GM21381 (cell line): ENCODE measurements at regions not wholly inside any gene's neighbourhood (a gene's known extent, or its start where the extent isn't known, plus 50 kb on each side); places are given as distances from the start of the nearest gene placed in this dataset.

ENCODE experiments used
- ATAC-seq: cut with Tn5 transposase; IDR thresholded peaks from one replicate; pipeline ENCODE4 v1.9.1; 2021; ENCODE audit warnings: mild to moderate bottlenecking, moderate library complexity; ENCODE audit not compliant: unreplicated experiment

DNA sequence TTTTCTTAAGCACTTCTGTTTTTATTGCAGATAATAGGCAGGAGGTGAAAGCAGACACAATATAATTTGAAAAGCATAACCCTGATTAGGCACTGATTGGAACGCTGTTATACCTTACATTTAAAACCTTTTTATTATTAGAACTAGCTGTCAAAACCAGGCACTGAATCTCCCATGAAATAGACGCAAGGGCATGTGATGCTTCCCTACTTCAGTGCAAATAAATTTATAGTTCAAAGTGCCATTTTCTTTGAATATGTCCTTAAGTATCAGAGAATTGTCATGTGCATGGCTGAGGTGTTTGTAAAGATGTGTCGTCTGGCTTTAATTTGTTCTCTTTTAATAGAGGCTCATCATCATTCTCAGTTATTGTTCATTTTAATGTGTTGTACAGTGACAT lies 386.0 kb downstream of the NR2F2 start:
- no peak for ATAC-seq

DNA sequence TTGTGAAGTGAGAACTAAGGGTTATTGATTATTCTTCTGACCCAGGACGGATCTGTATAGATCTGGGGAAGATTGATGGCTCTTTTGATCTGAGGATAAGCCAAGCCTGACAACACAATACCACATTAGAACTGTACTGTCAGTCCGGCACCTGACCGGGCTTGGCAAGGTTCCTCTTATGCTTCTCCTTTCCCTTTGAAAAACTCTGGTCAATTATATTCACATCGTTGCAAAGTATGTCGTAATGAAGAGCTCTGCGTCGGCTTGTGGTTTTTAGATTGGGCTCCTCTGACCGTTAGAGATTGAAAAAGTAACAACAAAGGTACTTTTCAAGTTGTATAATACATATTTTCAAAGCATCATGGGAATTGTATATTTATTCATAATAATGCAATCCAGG lies 389.8 kb downstream of the NR2F2 start:
- ATAC-seq, result no peak

DNA sequence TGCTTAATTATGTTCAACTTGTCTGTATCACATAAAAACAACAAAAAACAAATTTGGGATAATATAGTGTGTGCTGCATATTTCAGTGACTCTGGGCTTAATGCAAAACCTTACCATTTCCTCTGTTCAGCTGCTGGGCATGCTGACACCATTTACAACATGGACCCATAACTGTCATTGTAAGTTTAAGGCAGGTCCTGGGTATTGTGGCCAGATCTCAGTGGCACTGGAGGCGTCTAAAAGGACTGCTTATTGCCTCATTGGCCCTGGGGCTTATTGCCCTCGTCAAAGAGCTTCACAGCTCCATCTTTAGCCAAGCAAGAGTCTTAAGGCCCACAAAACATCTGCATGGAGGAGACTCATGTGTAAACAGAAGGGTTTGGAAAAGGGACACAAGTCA lies 390.2 kb downstream of the NR2F2 start:
- ATAC-seq, result no peak

DNA sequence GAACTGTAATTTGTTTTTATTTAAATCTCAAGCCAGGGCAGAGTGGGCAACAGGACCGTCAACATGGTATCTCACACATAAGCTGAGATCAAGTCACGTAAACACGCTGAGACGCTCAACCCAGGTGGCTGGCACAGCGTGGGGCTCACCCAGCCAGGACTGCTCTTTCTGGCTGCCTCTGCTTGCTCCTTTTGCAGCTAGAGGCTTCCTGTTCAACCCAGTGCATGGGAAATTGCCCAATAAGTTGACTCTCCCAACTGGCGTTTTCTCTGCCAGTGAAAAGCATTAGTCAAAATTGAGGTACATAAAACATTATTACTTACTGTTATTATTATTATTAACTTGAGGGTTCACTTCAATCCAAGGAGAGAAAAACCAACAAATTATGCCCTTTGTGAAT lies 398.1 kb downstream of the NR2F2 start:
- ATAC-seq, result no peak

DNA sequence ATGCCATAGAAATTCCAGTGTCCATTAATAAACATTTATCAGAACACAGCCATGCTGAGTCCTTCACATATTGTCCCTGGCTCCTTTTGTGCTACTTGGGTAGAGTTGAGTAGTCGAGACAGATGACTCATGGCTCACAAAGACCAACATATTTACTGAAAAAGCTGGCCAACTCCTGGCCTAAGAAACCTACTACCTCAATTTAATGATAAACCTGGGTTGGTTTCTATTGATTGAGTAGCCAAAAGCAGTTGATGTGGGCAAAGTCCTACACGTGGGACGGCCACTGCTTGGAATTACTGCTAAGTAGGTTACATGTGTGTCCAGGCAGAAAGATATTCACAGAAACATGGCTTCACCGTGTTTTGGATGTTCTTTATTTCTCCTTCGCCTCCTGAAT lies 402.2 kb downstream of the NR2F2 start:
- no peak for ATAC-seq

DNA sequence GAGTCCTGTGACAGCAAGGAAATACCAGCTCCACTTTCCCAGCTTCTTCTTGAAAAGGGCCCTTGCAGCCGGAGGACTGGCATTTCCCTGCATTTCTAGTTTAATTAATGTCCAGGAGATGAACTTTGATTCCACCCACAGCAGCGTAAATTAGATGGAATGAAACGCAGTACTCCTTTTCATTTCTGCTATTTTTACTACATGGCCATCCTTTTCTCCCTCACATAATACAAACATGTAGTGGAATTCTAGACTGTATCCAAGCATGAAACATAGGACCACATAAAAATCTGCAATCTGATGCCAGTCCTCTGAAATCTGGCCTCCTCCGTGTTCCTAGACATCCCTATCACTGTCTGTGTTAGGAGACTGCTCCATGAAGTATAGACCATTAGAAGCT lies 403.2 kb downstream of the NR2F2 start:
- no peak for ATAC-seq

DNA sequence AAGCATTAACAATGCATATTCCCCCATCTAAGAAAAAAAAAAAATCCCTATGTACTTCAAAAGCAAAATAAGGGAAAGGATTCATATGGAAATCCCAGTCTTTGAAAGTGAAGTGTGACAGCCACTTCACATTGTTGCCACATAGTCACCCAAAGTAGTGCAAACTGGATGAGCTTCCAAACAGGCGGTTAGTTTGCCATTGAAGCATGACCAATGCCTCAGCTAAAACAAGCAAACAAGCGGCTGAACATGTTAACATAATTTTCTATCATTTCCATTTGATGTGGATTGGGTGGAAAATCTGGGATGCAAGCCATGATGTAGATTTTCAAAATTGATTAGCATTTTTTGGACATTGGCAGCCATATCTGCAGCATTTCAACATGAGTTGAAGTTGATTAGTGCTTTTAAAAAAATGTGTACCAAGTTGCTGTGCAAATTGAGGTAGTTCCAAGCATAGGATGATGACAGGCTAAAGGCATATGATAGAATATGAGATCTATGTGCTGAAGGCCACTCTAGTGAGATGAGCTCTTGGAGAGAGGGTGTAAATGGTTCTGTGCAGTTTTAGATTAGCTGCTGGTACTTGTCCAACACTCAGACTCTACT lies 405.2 kb downstream of the NR2F2 start:
- ATAC-seq, result no peak

DNA sequence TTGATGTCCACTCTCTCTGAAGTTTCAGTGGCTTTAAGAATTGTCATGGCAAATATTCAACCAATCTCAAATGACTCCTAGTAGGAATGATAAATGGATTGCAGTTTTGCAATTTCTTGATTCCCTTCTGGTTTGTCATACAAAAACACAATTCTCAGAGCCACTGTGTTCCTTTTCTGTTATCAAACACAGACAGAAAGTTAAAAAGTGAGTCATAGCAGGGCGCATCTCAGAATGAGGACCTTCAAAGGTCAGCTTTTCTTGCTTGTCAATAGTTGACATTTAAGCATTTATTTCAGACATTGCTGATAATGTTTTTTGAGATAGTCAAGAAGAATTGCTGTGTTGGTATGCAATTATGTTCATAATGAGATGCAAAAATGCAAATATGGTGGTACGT lies 405.9 kb downstream of the NR2F2 start:
- no peak for ATAC-seq

DNA sequence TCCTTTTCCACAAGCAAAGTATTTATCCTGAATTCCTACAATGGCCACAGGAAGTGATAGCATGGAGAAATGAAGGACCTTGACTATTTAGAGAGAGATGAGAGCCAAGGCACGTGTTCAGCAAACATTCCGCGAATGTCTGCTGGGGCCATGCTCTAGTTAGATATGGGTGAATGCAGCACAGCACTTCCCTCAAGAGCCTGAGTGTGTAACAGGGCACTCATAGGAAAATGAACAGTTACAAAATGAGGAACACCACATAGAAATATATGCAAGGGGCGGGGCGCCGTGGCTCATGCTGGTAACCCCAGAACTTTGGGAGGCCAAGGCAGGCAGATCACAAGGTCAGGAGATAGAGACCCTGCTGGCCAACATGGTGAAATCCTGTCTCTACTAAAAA lies 406.9 kb downstream of the NR2F2 start:
- no peak for ATAC-seq

DNA sequence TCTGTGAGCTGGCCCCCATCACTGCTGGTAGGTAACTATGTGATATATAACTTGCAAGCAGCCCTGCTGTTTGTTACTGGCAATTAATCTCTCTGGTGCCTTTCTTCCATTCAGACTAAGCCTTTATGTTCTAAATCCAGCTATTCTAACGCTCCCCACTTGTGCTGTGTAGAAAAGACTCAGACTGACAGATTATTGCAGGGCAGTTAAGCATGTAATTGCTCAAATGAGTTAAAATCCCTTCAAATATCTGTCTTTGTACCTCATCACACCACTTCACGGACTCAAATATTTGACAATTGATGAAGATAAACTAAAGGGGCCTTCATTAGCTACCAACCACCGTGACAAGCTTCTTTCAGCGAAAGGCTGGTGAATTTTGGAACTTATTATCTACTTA lies 416.2 kb downstream of the NR2F2 start:
- ATAC-seq, result no peak

DNA sequence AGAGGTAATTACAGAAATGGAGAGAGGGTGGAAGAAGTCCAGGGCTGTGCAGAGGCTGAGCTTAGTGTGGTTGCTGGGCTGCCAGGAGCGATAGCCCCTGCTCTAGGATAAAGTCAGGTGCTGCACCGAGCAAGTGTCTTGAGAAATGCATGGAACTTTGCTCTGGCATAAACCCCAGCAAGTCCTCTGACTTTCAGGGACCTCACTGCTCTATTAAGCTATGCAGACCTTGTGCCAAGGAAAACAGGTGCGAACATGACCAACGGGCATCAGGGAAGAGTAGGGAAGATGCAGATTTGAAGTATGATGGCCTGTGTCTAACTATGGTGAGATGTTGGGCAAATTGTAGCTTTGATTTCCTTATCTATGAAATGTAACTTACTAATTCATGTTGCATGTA lies 416.8 kb downstream of the NR2F2 start:
- no peak for ATAC-seq

DNA sequence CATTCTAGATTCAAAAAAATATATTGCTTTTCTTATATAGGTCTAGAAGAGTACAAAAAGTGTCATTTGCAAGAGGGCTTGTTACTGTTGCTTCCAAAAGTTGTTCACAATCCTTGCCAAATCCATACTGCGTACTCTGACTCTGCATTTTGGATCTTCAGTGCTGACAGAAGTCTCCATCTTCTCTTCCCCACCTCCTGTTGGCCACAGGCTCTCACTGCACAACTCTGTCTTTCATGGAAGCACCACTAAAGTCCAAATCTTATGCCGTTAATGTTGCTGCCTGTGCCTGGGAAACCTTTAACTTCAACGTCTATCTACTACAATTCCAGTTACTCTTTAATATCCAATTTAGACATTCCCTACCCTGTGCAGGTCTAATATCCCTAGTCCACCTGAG lies 419.9 kb downstream of the NR2F2 start:
- no peak for ATAC-seq

DNA sequence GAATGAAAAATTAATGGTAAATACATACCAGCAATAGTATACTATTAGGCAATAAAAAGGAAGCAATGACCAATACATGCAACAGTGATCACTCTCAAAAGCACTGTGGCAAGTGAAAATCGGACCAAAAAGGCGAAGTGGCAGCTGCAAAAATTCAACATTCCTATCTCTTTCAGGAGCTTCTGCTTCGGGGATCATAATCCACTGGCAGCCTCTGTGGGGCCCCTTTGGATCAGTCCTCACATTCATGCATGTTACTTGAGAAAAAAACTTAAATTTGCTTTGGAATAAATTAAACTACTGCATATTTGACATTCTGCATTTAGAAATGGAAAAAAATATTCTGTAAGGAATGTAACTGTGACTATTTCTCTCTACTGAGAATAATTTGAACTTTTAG lies 425.6 kb downstream of the NR2F2 start:
- no peak for ATAC-seq

DNA sequence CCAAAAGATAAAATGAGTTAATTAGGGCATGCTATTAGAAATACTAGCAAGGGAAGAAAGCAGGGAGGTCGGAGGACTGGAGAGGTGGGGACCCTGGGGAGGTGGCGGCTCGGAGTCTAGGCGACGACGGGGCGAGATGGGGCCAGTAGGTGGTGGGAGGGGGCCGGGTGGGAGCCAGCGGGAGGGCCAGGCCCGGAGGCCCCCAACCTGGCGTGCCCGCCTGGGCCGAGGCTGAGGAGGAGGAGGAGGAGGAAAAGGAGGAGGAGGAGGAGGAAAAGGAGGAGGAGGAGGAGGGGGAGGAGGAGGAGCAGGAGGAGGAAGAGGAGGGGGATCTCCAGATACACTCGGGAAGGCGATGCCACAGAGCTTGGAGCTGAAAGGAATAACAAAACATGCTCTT lies 426.2 kb downstream of the NR2F2 start:
- ATAC-seq, result no peak

DNA sequence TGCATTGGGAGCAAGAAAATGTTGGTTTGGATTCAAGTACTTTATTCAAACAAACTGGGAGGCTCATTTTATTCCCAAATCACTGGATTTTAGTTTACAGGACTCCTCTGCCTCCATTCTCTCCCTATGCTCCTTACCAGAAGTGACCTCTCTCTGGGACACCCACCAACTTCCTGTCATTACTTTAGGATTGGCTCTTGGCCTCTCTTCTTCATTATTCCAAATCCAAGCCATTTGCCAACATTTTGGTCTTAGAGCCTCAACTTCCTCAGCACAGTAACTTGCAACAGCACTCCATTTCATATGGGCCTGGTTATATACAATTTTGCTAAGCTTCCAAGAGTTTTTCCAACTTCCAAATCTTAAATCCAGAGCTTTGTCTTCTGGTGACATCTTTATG lies 432.1 kb downstream of the NR2F2 start:
- ATAC-seq, result no peak

DNA sequence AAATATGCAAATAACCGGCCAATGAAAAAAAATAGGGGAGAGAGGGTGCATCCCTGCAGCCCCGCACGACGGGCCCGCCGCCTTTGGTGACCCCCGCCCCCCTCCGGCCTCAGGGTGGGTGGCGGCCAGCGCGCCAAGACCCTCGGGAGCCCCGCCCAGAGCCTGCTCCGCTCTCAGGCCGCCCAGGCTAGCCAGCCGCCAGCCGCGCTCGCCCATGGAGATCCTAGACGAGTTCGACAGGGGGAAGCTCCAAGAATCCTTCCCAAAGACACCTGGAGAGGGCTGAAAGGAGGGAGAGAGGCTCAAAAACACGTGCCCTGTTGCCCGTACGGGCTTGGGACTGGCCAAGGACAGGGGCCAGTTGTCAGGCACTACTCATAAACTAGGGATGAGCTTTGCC lies 434.0 kb downstream of the NR2F2 start:
- no peak for ATAC-seq

DNA sequence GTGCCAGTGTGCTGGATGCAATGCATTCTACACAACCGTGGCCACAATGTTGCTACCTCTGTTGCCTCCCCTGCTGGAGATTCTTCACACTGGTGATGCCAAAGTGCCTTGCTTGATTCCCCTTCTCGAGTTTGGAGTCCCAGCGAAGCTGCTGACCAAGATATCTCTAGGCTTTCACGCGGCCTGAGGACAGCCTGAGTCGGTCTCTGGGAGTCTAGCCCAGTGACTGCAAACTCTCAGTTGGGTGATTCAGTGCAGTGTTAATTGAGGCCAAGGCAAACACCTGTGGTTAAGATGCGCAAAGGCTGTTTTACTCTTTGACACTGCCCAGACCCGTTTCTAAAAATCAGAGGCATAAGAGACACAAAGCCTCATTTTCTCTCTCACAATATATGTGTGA lies 434.4 kb downstream of the NR2F2 start:
- no peak for ATAC-seq

DNA sequence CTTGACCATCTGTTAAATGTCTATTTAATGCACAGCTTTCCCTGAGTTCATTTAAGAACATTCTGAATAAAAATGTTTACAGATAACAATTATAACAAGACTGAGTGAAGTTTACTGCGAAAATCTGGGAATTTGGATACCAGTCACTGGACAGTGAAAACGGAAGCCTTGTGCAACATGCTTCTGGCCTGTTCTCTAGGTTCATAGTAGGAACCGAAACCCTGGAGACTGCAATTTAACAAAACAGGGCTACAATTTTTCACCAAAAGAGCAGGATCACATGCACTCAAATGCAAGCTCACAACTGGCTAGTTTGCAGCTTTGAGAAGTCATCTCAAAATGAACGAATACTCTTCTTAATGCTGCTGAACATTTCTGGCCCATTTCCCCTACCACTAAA lies 435.9 kb downstream of the NR2F2 start:
- no peak for ATAC-seq

DNA sequence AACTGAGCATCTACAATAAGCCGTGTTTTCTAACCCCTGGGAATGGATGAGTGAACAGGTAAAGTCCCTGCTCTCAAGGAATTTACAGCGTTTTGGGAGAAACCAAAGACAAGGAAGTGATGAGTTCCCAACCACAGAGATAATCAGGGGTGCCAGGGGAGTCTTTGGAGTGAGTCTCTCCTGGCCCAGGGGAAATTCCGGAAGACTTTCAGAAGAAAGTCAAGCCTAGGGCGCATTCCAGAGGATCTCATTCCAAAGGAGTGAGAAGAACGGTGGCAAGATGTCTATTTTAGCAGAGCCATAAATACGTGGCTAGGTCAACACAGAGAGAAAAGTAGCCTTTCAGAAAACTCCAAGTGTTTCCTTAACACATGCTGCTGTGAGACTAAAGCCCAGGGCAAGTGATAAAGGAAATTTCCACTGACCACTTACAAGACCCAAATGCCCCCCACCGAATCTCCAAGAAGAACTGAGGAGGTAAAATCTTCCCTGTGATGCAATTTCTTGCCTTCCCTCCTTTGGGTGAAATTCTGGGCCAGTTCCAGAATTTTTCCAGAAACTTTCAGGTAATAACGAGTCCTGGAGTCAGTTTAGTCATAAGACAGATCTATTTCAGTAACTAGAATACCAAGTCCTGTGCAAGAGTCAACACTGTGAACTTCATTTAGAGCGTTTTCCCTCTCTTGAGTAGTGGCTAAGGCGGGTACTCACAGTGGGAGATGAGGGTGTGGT lies 437.4 kb downstream of the NR2F2 start:
- ATAC-seq, result no peak

DNA sequence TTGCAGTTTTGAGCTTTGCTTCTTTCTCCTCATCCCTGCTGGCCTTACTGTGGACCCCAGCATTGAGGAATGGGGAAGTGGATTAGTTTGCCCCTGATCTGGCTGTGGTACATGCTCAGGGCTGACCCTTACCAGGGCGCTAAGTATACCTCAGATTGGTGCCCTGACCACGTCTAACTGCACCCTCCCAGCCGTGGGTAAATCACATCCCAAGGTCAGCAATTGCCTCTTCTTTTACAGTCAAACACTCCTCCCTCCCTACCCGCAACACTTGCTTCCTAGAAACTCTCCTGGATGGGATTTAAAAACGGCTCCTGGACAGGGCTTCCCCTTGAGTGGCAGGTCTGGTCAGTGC lies 437.9 kb downstream of the NR2F2 start:
- no peak for ATAC-seq

DNA sequence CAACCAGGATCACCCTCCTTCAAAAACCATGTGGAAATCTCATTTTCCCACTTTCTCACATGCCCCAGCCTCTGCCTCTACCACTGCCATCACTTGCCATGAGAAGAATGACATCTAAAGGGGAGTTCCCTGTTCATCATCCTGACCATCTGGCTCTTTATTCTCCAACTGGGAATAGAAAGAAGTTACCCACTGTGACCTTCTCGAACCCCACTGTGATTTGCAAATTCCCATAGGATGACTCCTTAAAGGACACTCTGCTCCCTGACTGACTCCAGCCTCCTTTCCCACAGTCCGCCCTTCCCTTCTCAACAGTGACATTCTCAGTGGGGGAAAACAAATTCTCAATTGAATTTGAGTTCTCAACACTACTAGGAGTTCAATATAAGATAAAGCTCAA lies 440.5 kb downstream of the NR2F2 start:
- no peak for ATAC-seq

DNA sequence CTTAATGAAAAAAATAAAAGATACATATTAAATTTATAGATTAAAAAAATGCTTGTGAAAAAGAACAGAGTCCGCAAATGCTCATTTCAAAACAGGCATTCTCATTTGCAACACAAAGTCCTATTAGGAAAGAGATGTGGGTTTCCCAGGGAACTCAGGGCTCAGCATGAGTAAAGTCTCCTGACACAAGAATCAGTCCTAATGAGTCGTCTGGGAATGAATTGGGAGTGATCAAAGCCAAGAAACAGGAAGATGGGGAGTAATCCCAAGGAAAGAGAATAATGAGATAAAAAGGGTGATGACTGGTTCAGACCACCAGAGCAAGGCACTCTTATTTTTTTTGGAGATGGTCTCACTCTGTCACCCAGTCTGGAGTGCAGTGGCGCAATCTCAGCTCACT lies 443.7 kb downstream of the NR2F2 start:
- no peak for ATAC-seq

DNA sequence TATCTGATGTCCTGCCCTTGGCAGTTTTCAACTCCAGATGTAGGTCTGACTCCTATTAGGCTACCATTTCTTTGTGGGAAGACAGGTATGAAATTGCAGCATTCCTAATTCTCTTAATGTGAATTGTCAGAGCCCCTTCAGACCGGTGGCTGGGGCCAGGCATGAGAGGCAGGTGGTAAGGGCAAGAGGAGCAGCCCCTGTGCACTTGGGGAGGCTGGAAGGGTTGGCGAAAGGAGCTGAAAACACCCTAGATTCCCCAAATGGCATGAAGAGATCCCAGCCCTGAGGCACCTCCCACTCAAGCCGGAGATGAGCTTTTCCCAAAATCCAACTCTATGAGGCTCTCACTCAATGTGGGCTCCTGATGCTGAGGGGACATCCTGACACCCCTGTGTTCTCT lies 453.2 kb downstream of the NR2F2 start:
- ATAC-seq, result no peak
